Chondrocyte (in vitro differentiated cells): ENCODE measurements at regions not wholly inside any gene's neighbourhood (a gene's known extent, or its start where the extent isn't known, plus 50 kb on each side); places are given as distances from the start of the nearest gene placed in this dataset.
A peak's percentile ranks its signal among the peaks of the same experiment; 100 is the strongest.

ENCODE experiments used
- DNase-seq: peaks from one replicate; pipeline ENCODE4 v3.0.0; 2021; ENCODE audit warnings: mixed read lengths, low spot score
- H3K27ac Mint-ChIP-seq: one replicate; pipeline ENCODE4 v1.8.0; 2021; ENCODE audit warnings: mild to moderate bottlenecking, moderate library complexity, mixed read lengths; ENCODE audit not compliant: unreplicated experiment
- H3K27me3 Mint-ChIP-seq: 2 replicates; pipeline ENCODE4 v1.8.0; 2021; ENCODE audit warnings: low read depth, mixed read lengths
- H3K36me3 Mint-ChIP-seq: 2 replicates; pipeline ENCODE4 v1.8.0; 2021; ENCODE audit warnings: low read depth, mixed read lengths
- H3K4me1 Mint-ChIP-seq: 2 replicates; pipeline ENCODE4 v1.8.0; 2021; ENCODE audit warnings: low read depth, mild to moderate bottlenecking, mixed read lengths
- H3K4me3 Mint-ChIP-seq: one replicate; pipeline ENCODE4 v1.8.0; 2021; ENCODE audit warnings: mild to moderate bottlenecking, moderate library complexity, mixed read lengths; ENCODE audit not compliant: unreplicated experiment
- H3K9me3 Mint-ChIP-seq: 2 replicates; pipeline ENCODE4 v1.8.0; 2021; ENCODE audit warnings: low read depth, mixed read lengths
- TF ChIP-seq, protein P1 (sequence below): fragments of 200-600 bp; sonication (generic); IDR thresholded peaks from 2 replicates; pipeline ENCODE4 v1.5.0; 2021; ENCODE audit warnings: antibody characterized with exemption, mild to moderate bottlenecking, moderate library complexity

DNA sequence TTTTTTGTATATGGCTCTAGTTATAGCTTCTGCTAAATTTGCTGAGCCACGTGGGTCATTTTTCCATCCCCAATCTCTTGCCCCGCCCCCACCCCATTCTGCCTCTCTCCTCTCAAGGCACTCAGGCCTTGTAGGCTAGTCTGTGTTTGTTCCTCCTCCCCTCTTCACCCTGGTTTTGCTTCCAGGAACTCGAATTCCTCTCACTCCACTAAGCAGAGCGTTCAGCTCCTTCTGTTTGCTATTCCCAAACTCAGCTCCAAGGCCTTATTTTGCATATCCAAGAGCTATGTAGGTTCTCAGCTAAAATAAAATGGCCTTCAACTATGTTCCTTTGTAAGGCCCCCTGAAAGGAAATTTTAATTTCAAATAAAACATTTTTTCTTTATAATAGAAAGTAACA is 1293.7 kb downstream of the EPHA7 start:
- Mint-ChIP-seq H3K4me1 (peaks cover 12% of the 10 kb centered on the region), H3K9me3 (no peaks in the 10 kb centered on the region), H3K4me3 (no peak overlapping the region), H3K27me3 (peaks cover 5% of the 10 kb centered on the region), H3K36me3 (no peaks in the 10 kb centered on the region), H3K27ac (no peak overlapping the region)
- no peak for DNase-seq
- TF ChIP-seq, protein P1, sequence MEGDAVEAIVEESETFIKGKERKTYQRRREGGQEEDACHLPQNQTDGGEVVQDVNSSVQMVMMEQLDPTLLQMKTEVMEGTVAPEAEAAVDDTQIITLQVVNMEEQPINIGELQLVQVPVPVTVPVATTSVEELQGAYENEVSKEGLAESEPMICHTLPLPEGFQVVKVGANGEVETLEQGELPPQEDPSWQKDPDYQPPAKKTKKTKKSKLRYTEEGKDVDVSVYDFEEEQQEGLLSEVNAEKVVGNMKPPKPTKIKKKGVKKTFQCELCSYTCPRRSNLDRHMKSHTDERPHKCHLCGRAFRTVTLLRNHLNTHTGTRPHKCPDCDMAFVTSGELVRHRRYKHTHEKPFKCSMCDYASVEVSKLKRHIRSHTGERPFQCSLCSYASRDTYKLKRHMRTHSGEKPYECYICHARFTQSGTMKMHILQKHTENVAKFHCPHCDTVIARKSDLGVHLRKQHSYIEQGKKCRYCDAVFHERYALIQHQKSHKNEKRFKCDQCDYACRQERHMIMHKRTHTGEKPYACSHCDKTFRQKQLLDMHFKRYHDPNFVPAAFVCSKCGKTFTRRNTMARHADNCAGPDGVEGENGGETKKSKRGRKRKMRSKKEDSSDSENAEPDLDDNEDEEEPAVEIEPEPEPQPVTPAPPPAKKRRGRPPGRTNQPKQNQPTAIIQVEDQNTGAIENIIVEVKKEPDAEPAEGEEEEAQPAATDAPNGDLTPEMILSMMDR: no peak

DNA sequence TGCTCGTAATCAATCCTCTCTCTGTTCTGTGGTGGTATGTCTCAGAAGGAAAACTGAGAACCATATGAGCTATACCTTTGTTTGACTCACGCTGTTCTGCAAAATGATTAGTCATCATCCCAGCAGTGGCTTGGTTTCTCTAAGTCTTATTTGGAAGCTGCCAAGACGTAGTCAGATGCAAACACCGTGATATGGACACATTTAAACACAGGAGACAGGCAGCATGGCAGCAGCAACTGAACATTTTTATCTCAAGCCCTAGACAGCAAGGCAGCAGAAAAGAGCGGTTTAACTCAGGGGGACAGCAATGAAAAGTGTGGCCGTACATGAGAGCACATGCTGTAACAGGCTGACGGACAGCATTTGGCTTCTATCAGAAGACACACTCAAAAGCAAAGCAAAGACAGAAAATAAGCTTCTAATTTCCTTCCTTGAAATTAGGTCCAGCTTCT is 1295.1 kb downstream of the EPHA7 start:
- H3K36me3 Mint-ChIP-seq: no peaks in the 10 kb centered on the region
- H3K9me3 Mint-ChIP-seq: no peaks in the 10 kb centered on the region
- TF ChIP-seq, protein P1: no peak
- H3K4me1 Mint-ChIP-seq: peaks cover 12% of the 10 kb centered on the region
- H3K27me3 Mint-ChIP-seq: peaks cover 5% of the 10 kb centered on the region
- peak overlapping the region; percentile 27 for H3K4me3 Mint-ChIP-seq
- H3K27ac Mint-ChIP-seq: peak overlapping the region; percentile 28
- DNase-seq: no peak

DNA sequence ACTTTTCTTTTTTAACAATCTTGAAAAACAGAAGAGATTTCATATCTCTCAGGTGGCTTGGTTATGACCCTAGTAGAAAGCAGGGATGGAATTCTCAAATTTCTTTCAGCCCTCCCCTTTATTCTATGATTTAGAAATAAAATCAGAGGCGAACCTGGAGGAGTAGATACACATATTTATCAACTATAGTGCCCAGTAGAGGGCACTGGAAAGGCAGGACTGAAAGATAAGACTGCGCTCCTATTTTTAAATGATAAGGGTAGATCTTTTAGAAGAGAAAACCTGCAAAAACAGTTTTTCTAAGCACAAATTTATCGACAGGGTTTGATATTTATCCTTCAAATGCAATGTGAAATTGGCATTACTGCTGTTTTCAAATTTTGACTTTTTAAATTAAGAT is 1296.6 kb downstream of the EPHA7 start:
- Mint-ChIP-seq H3K4me1 (peaks cover 12% of the 10 kb centered on the region), H3K27me3 (no peaks in the 10 kb centered on the region), H3K4me3 (no peak overlapping the region), H3K9me3 (no peaks in the 10 kb centered on the region), H3K27ac (no peak overlapping the region), H3K36me3 (no peaks in the 10 kb centered on the region)
- no peak for DNase-seq
- TF ChIP-seq, protein P1: peak; percentile 78

DNA sequence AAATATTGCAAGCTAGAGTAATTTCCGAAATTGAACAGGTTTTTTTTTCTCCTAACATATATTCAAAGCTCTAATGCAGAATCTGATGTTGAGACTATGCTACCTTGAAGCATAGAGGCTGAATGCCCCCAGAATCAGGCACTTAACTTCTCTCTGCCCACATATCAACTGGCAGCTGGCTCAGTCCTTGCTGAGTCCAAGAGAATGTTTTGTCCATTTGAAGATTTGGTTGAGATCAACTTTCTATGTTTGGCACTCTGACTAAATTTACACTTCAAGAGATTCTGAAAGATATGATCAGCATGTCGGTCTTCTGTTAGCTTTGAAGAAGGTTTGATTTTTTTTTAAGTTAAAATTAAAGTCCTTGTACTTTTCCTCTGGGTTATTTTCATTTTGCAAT is 1298.1 kb downstream of the EPHA7 start:
- Mint-ChIP-seq H3K36me3 (no peaks in the 10 kb centered on the region), H3K4me3 (no peak overlapping the region), H3K27me3 (no peaks in the 10 kb centered on the region), H3K27ac (no peak overlapping the region), H3K4me1 (peaks cover 12% of the 10 kb centered on the region), H3K9me3 (no peaks in the 10 kb centered on the region)
- DNase-seq: no peak
- TF ChIP-seq, protein P1: no peak

DNA sequence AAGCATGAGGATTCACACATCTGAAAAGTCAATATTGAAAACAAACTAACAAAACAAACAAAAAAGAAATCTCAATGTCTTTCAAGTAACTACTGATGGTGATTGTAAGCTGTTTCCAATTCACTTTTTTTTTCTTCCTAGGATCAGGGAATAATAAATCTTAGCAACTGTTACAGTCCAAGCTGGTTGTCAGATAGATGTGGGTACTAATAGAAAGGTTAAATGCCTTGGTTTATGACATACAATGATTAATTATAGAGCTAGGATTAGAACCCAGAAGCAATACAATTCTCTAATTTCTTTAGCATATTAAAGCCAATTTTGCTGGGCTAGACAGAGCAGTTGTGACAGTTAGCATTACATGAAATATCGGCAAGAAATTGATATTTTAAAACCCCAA is 1301.6 kb downstream of the EPHA7 start:
- no peak for DNase-seq
- Mint-ChIP-seq H3K9me3 (no peaks in the 10 kb centered on the region), H3K36me3 (no peaks in the 10 kb centered on the region), H3K4me1 (no peaks in the 10 kb centered on the region), H3K4me3 (no peak overlapping the region), H3K27ac (no peak overlapping the region), H3K27me3 (no peaks in the 10 kb centered on the region)
- TF ChIP-seq, protein P1: no peak
